HG03460 (cell line): ENCODE measurements at regions not wholly inside any gene's neighbourhood (a gene's known extent, or its start where the extent isn't known, plus 50 kb on each side); places are given as distances from the start of the nearest gene placed in this dataset.
"Not testable (repeated sequence)": the region's sequence is repeated elsewhere in the genome, so short reads cannot be mapped to it uniquely, and the experiment has no call there.

Source experiments
- ATAC-seq: cut with Tn5 transposase; IDR thresholded peaks from one replicate; pipeline ENCODE4 v1.9.1; 2021; ENCODE audit not compliant: unreplicated experiment

- ATAC-seq = no peak
These were observed 1015.9 kb downstream of the OTOL1 start for GRCh38 chr3:162512488-162512887.

DNA sequence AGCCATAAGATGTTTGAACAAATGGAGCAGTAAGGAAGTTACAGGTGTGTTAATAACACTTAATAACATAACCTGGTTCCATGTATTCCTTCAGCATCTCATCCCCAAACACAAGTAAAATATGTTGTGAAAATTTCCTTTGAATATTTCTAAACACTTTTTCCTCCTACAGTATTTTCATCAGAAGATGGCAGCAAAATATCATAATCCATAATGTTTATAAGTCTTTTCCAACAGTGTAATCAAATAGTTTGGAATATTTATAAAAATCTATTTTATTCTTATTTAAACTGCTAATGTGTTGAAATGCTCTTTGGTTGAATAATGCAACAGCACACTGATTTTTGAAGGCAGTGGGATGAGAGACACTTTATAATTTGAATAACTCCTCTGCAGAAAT is 1020.5 kb downstream of the OTOL1 start:
- ATAC-seq = no peak

- ATAC-seq = no peak
These were observed 1025.1 kb downstream of the OTOL1 start for GRCh38 chr3:162521669-162522068.

GRCh38 chr3:162525066-162525742 is 1028.6 kb downstream of the OTOL1 start:
- ATAC-seq = no peak

DNA sequence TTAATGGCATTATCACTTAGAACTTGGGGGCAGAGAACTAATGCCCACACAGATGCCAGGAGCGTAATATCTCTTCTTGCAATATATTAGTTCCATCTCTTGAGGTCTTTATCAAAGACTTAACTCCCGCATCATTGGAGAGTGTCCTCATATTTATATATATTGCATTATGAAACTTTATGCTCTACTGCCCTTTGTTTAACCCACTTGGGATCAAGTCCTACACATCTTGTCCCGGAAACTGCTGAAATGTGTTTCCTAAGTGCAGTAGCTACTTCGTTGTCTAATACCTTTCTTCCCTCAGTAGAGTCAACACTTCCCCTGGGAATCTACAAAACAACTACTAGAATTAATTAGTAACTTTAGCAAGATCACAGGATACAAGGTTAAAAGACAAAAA is 1029.2 kb downstream of the OTOL1 start:
- ATAC-seq = no peak

DNA sequence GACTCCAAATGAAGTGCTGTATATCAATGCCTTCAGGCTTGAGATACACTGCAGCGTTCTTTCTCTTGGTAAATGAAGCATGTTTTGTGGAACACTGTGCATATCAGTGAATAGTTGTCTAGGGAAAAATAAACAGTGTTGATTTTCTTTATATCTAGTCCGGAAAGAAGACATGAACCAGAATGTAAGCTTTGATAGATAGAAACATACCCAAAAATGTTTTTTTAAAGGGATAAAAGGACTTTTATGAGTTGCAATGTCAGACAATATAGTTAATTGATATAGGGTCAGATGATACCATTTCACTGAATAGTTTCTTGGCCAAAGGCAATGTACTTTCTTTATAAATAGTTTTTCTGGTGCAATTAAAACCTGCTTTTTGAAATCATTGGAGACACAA is 1037.8 kb downstream of the OTOL1 start:
- ATAC-seq = no peak

GRCh38 chr3:162538491-162538890 is 1041.9 kb downstream of the OTOL1 start:
- ATAC-seq = no peak

DNA sequence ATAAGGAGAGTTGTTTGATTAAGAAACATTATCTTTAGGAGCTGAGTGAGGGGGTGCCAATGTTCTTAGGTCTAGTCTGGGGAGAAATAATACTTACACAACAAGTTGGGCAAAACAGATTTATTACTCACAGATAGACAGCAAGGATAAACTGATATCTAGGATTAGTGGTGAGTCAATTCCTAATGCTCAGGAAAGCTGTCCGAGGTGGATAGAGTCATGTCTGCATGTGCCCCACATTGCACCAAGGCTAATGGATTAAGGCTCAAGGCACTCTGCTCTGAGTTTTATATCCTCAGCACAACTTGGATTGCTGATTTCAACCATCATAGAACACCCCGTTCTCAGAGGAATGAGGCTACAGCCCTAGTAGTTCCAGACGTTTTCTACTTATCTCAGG is 1042.3 kb downstream of the OTOL1 start:
- no peak for ATAC-seq

DNA sequence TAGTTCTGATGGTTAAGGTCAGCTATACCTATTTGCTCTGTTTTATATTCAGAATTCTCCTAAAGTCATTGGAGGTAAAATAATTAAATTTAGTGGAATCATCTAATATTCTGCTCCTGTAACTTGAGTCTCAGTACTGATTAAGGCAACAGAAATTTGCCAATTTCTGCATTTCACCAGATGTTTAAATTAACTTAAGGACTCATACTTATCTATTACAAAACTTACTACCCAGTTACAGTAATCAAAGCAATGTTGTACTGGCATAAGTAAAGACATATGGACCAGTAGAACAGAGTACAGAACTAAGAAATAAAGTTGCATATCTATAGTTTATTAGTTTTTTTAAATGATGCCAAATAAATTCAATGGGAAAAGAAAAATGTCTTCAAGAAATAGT is 1043.8 kb downstream of the OTOL1 start:
- ATAC-seq = no peak

GRCh38 chr3:162541923-162542322 is 1045.3 kb downstream of the OTOL1 start:
- no peak for ATAC-seq

- no peak for ATAC-seq
These were observed 1047.6 kb downstream of the OTOL1 start for GRCh38 chr3:162544246-162544645.

GRCh38 chr3:162546910-162547309 is 1050.3 kb downstream of the OTOL1 start:
- no peak for ATAC-seq

DNA sequence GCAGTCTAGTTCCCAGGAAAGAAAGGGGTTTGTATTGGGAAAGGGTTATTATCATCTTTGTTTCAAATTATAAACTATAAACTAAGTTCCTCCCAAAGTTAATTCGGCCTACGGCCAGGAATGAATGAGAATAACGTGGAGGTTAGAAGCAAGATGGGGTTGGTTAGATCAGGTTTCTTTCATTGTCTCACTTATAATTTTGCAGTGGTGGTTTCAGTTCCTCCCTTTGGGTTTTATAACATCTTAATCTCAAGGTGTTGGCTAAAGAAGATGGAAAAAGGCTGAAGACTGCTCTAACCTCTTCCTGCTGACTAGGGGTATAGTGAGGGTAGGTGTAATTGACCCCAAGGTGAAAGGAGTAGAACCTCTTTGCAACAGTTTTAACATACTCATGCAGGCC is 1050.7 kb downstream of the OTOL1 start:
- ATAC-seq = no peak

GRCh38 chr3:162555761-162556160 is 1059.2 kb downstream of the OTOL1 start:
- ATAC-seq = no peak

DNA sequence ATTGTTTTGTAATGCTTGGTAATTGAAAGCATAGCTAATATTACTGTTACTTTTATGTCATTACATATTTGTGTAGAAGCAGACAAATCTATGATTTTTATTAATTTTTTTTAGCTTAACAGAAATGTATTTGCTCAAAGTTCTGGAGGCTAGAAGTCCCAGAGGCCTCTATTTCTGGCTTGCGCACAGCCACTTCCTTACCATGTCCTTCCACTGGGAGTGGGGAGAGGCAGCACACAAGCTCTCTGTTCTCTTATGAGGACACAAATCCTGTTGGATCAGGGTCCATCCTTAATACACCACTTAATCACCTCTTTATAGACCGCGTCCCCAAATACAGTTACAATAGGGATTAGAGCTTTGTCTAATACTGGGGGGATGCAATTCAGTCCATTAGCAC is 1061.4 kb downstream of the OTOL1 start:
- no peak for ATAC-seq

DNA sequence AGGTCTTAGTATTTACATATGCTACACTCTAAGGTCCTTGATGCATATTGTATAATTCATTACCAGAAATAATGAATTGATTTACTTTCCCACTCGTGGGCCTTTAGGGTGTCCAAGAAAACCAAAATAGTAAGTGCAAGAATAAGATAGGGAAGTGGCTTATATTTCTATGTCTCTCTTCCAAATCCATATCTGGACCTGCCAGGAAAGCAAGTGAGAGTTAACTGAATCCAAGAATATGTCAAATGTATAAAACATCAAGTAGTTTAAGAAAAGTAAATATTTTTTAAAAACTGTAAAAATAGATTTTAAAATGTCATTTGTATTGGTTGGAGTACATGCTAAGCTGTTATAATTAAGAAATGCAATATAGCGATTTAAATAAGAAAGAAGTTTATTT is 1072.1 kb downstream of the OTOL1 start:
- ATAC-seq = no peak

DNA sequence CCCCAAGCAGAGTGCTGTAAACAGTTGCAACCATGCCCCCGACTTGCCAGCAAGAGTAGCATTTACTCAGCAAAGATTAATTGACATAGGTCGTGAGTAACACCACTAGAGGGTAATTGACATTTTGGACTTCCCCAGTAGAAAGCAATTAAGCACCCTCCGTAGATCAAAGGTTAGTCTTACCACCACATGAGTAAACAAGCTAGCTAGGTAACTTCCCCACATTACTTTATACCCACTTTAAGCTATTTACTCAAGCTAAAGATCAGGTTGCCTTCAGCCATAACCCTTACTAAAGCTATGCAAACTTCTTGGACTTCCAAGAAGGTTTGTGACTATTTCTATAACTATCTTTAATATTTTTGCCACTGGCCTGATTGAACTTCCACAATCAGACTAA is 1072.7 kb downstream of the OTOL1 start:
- ATAC-seq = no peak

DNA sequence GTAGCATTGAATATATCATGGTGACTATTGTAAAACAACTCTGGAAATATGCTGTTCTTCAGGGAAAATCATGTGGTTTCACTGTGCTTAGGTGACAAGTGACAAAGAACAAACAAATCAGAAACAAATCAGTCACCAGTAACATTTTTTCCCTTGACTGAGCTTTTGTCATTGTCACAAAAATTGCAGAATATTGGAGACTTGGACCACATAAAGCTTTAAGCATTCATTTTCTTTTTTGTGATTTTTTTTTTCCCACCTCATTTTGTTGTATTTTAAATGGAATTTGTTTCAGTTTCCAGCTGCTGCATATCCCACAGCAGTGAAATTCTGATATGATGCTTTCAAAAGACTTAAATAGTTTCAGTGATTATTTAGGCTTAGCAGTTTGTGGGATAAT is 1088.4 kb downstream of the OTOL1 start:
- ATAC-seq = no peak

- no peak for ATAC-seq
These were observed 1090.0 kb downstream of the OTOL1 start for GRCh38 chr3:162586591-162586990.

DNA sequence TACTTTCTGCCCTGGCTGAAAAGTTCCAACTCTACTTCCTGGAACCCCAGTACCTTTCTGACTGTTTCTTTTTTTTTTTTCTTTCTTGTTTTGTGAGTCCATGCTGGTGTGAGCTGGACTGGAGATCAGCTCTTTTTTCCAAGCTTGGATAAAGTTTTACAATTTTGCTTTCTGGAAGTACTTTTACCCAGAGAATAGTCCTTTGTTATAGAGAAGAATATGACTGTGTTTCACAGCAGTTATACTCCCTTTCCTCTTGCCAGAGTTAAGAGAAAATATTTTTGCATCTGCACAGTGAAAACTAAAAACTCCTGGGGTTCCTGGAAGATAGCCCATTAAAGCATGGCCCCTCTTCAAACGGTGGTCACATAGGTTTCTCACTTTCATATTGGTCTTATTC is 1100.6 kb downstream of the OTOL1 start:
- ATAC-seq = no peak

DNA sequence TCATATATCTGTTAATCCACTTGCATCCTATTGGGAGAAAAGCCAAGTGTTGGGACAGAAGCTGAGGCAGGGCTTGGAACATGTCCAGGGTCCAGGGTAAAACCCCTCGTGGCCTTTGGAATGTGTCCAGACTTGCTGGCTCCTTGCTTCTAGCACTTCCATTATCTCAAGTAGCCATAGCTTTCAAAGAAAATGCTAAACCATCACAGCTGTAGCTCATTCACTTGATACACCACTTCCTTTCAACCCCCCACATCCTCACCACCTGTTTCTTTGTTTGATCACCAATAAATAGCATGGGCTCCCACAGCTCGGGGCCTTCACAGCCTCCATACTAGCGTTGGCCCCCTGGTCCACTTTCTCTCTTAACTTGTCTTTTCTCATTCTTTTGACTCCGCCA is 1101.9 kb downstream of the OTOL1 start:
- not testable (repeated sequence) for ATAC-seq

- ATAC-seq = not testable (repeated sequence)
These were observed 1103.1 kb downstream of the OTOL1 start for GRCh38 chr3:162599742-162600141.

DNA sequence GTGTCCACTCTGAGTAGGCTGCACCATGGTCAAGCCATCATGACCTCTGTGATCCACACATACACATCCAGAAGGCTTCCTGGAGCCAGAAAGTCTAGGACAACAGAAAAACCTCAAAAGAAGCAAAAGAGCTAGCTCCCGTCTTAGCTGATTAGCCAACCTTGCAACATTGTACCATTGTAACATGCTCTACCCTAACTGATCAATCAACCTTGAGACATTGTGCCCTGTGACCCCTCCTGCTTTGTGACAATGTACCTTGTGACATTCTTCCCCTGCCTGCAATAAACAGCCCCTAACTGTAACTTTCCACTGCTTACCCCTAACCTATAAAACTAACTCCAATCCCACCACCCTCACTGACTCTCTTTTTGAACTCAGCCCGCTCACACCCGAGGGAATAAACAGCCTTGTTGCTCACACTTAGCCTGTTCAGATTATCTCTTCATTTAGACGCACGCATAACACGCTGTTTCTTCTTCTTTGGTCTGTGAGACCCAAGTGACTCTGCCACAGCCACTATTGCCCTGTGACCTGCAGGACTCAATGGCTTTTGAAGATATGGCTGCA is 1104.6 kb downstream of the OTOL1 start:
- no peak for ATAC-seq
